Fibroblast of lung (primary cell): ENCODE measurements at regions not wholly inside any gene's neighbourhood (a gene's known extent, or its start where the extent isn't known, plus 50 kb on each side); places are given as distances from the start of the nearest gene placed in this dataset.

ENCODE experiments used
- DNase-seq, 2 donors: peaks; one replicate each; pipeline versions ENCODE4 v3.0.0 to v3.0.0-alpha.2; 2010; ENCODE audit warnings: low read depth in 2 of 2
- H2AFZ ChIP-seq: 2 replicates; pipeline ENCODE4 v1.5.1; 2012; ENCODE audit warnings: low read length, control low read depth, inconsistent platforms
- H3K27ac ChIP-seq: 2 replicates; pipeline ENCODE4 v1.5.1; 2011; ENCODE audit warnings: low read length, control low read depth; ENCODE audit not compliant: insufficient read depth
- H3K27me3 ChIP-seq: 2 replicates; pipeline ENCODE4 v1.5.1; 2011; ENCODE audit warnings: mild to moderate bottlenecking, low read length; ENCODE audit not compliant: control insufficient read depth, insufficient read depth
- H3K36me3 ChIP-seq: 2 replicates; pipeline ENCODE4 v1.5.1; 2011; ENCODE audit warnings: low read length; ENCODE audit not compliant: control insufficient read depth, insufficient read depth
- H3K4me1 ChIP-seq: 2 replicates; pipeline ENCODE4 v1.5.1; 2011; ENCODE audit warnings: low read length; ENCODE audit not compliant: control insufficient read depth, insufficient read depth; ENCODE audit errors: extremely low read depth
- H3K4me2 ChIP-seq: 2 replicates; pipeline ENCODE4 v1.5.1; 2011; ENCODE audit warnings: low read length, control low read depth; ENCODE audit not compliant: insufficient read depth; ENCODE audit errors: extremely low read depth
- H3K4me3 ChIP-seq, 4 experiments: fragments of 200-600 bp in 1 of 4; sonication (generic) in 1 of 4; replicated peaks in 1 of 4; 2 replicates each; pipeline ENCODE4 v1.5.1; 2011 to 2016; ENCODE audit warnings: low read length in 4 of 4, low read depth in 3 of 4, mild to moderate bottlenecking in 3 of 4, control low read depth in 2 of 4, inconsistent platforms in 1 of 4, mixed read lengths in 1 of 4; ENCODE audit not compliant: insufficient read depth in 1 of 4; ENCODE audit errors: control extremely low read depth in 1 of 4
- H3K79me2 ChIP-seq: 2 replicates; pipeline ENCODE4 v1.5.1; 2012; ENCODE audit warnings: mild to moderate bottlenecking, low read length, inconsistent platforms; ENCODE audit not compliant: control insufficient read depth, insufficient read depth
- H3K9ac ChIP-seq: 2 replicates; pipeline ENCODE4 v1.5.1; 2011; ENCODE audit warnings: mild to moderate bottlenecking, low read length, control low read depth; ENCODE audit not compliant: insufficient read depth
- H3K9me3 ChIP-seq: 2 replicates; pipeline ENCODE4 v1.5.1; 2012; ENCODE audit warnings: low read depth, low read length; ENCODE audit not compliant: control insufficient read depth, insufficient read depth
- H4K20me1 ChIP-seq: 2 replicates; pipeline ENCODE4 v1.5.1; 2011; ENCODE audit warnings: low read length; ENCODE audit not compliant: control insufficient read depth, insufficient read depth; ENCODE audit errors: extremely low read depth
- EZH2 ChIP-seq: IDR thresholded peaks from 2 replicates; pipeline ENCODE4 v1.5.1; 2012; ENCODE audit warnings: low read length, control low read depth, mild to moderate bottlenecking; ENCODE audit errors: missing control alignments
- TF ChIP-seq, protein P1 (sequence below), 2 donors: IDR thresholded peaks in 1 of 2; conservative IDR thresholded peaks in 1 of 2; 1 replicate in 1 of 2; 2 replicates in 1 of 2; pipeline ENCODE4 v1.5.1; 2011 to 2012; ENCODE audit warnings: low read length in 2 of 2, control low read depth in 1 of 2, inconsistent platforms in 1 of 2, low read depth in 1 of 2, mild to moderate bottlenecking in 1 of 2

DNA sequence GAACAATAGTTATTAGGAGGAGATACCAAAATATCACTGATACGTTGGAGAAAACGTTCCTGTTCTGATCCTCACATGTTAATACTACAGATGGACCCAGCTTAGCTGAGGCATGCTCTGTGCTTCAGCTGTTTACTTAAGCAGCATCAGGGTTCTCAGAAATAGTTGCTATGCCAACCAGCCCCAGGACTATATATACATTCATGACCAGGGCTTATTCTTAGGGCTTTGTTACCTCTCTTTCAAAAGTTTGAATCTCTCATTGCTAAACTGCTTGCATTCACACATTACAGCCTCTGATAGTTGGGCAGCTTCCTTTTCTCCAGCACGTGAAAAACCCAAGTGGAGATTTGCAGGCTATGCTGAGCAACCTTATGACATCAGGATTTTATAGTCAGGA, 800.4 kb downstream of the DIAPH3 start:
- Histone ChIP-seq H3K4me3 (no peak overlapping the region), H2AFZ (no peak overlapping the region), H3K27me3 (no peaks in the 10 kb centered on the region), H3K79me2 (no peaks in the 10 kb centered on the region), H3K9me3 (no peaks in the 10 kb centered on the region), H3K4me2 (no peak overlapping the region), H3K27ac (no peak overlapping the region), H3K9ac (no peak overlapping the region), H3K36me3 (no peaks in the 10 kb centered on the region), H3K4me1 (no peaks in the 10 kb centered on the region), H4K20me1 (no peaks in the 10 kb centered on the region)
- no peak for DNase-seq
- TF ChIP-seq, protein P1, sequence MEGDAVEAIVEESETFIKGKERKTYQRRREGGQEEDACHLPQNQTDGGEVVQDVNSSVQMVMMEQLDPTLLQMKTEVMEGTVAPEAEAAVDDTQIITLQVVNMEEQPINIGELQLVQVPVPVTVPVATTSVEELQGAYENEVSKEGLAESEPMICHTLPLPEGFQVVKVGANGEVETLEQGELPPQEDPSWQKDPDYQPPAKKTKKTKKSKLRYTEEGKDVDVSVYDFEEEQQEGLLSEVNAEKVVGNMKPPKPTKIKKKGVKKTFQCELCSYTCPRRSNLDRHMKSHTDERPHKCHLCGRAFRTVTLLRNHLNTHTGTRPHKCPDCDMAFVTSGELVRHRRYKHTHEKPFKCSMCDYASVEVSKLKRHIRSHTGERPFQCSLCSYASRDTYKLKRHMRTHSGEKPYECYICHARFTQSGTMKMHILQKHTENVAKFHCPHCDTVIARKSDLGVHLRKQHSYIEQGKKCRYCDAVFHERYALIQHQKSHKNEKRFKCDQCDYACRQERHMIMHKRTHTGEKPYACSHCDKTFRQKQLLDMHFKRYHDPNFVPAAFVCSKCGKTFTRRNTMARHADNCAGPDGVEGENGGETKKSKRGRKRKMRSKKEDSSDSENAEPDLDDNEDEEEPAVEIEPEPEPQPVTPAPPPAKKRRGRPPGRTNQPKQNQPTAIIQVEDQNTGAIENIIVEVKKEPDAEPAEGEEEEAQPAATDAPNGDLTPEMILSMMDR (conservative IDR thresholded peaks at IDR 0.05 in 1 of 2, IDR thresholded peaks at IDR 0.05 in 1 of 2; ENCODE audit: low read depth in 1 of 2, low read length in 2 of 2): no peak
- no peak for TF ChIP-seq EZH2

DNA sequence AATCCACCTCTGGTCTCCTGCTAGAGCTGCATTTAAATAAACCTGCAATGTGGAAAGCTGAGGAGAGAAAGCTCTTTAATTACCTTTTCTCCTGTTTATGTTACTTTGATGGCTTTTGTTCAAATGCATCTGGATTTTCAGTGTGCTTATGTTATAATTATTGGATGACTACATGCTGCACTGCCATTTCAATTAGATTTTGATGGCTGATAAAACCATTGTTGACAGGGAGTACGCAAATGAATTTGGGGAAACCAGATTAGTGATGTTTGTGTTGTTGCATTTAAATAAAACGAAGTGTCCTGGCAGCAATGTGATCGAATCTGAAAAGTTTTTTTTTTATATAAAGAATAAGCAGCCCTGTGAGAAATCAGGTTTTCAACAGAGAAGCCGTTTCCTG, 799.8 kb downstream of the DIAPH3 start:
- Histone ChIP-seq H3K4me3 (no peak overlapping the region), H3K27ac (no peak overlapping the region), H4K20me1 (no peaks in the 10 kb centered on the region), H3K4me1 (no peaks in the 10 kb centered on the region), H3K9me3 (no peaks in the 10 kb centered on the region), H3K36me3 (no peaks in the 10 kb centered on the region), H3K27me3 (no peaks in the 10 kb centered on the region), H3K79me2 (no peaks in the 10 kb centered on the region), H2AFZ (no peak overlapping the region), H3K4me2 (no peak overlapping the region), H3K9ac (no peak overlapping the region)
- TF ChIP-seq, protein P1 (conservative IDR thresholded peaks at IDR 0.05 in 1 of 2, IDR thresholded peaks at IDR 0.05 in 1 of 2; ENCODE audit: low read depth in 1 of 2, low read length in 2 of 2): no peak
- TF ChIP-seq EZH2: no peak
- DNase-seq: no peak

DNA sequence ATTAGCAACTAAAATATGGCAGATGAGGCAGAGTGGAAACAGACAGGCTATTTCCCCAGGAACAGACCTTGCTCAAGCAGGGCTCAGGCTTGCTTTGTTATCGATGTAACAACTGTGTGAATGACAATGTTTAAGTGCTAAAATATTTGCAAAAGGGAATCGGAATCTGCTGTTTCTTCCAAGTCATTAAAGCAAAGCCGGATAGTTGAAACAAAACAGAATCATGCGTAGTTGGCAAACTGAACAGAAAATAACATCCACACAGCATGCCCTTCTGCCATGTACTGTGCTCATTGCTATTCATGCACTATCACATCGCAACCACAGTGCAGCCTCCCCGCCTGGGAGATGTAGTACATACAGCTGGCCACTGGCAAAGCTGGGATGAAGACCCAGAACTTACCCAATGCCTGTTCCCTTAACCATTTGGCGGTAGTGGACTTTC, 799.1 kb downstream of the DIAPH3 start:
- H3K9me3 ChIP-seq: no peaks in the 10 kb centered on the region
- H3K27me3 ChIP-seq: no peaks in the 10 kb centered on the region
- H3K4me2 ChIP-seq: no peak overlapping the region
- no peaks in the 10 kb centered on the region for H3K4me1 ChIP-seq
- no peak overlapping the region for H2AFZ ChIP-seq
- H3K4me3 ChIP-seq: no peak overlapping the region
- H4K20me1 ChIP-seq: no peaks in the 10 kb centered on the region
- TF ChIP-seq EZH2: no peak
- TF ChIP-seq, protein P1 (conservative IDR thresholded peaks at IDR 0.05 in 1 of 2, IDR thresholded peaks at IDR 0.05 in 1 of 2; ENCODE audit: low read depth in 1 of 2, low read length in 2 of 2): no peak
- H3K27ac ChIP-seq: no peak overlapping the region
- DNase-seq: no peak
- H3K9ac ChIP-seq: no peak overlapping the region
- H3K36me3 ChIP-seq: no peaks in the 10 kb centered on the region
- H3K79me2 ChIP-seq: no peaks in the 10 kb centered on the region
